ENCODE measurements at regions not wholly inside any gene's neighbourhood (a gene's known extent, or its start where the extent isn't known, plus 50 kb on each side); places are given as distances from the start of the nearest gene placed in this dataset.
A peak's percentile ranks its signal among the peaks of the same experiment; 100 is the strongest.

- Histone ChIP-seq H3K79me2 (ENCODE audit: low read length) (no peaks in the 10 kb centered on the region), H4K20me1 (ENCODE audit: insufficient read depth, low read depth, low read length) (no peaks in the 10 kb centered on the region), H3K9me3 (ENCODE audit: low read length) (no peaks in the 10 kb centered on the region), H3K27me3 (ENCODE audit: low read length) (no peaks in the 10 kb centered on the region), H3K4me2 (ENCODE audit: low read depth, low read length, poor library complexity, severe bottlenecking) (no peak overlapping the region), H3K4me1 (ENCODE audit: low read length) (peaks cover 20% of the 10 kb centered on the region), H3K36me3 (ENCODE audit: insufficient read depth, low read length) (no peaks in the 10 kb centered on the region), H3K9ac (ENCODE audit: low read length) (no peak overlapping the region), H2AFZ (ENCODE audit: low read length) (no peak overlapping the region), H3K9me2 (replicated peaks; ENCODE audit: insufficient read depth, low read length) (no peaks in the 10 kb centered on the region), H3K27ac (ENCODE audit: low read length) (no peak overlapping the region), H3K4me3 (ENCODE audit: low read length) (no peak overlapping the region)
- DNase-seq = no peak
These were observed 76.3 kb downstream of the FOXL3 start for GRCh38 chr7:366161-366803.

DNA sequence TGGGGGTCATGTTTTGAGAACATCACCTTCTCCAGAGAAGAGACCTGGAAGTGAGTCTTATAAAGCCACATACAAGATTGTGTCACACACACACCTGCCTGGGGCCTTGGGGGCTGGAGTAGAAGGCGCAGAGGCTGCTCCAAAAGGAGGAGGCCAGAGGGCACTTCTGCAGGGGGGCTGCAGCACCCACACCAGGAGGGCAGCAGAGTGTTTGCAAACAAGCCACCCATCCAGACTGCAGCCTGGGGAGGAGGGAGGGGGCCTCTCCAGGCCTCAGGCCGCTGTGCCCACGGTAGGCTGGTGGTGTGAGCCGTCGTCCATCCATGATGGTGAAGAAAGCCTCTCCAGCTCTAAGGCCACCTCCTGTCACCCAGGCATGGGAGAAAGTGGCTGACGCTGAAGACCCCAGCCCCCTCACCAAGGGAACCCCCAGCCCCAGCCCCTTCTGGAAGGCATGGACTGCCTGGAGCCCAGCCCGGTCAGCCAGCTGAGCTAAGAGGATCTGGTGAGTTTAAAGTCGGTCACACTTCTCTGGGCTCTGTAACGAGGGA lies 77.5 kb downstream of the FOXL3 start:
- Histone ChIP-seq H3K36me3 (ENCODE audit: insufficient read depth, low read length) (no peaks in the 10 kb centered on the region), H3K79me2 (ENCODE audit: low read length) (no peaks in the 10 kb centered on the region), H4K20me1 (ENCODE audit: insufficient read depth, low read depth, low read length) (no peaks in the 10 kb centered on the region), H3K4me2 (ENCODE audit: low read depth, low read length, poor library complexity, severe bottlenecking) (no peak overlapping the region), H3K4me1 (ENCODE audit: low read length) (peaks cover 20% of the 10 kb centered on the region), H3K27me3 (ENCODE audit: low read length) (no peaks in the 10 kb centered on the region), H3K9me2 (replicated peaks; ENCODE audit: insufficient read depth, low read length) (no peaks in the 10 kb centered on the region), H3K4me3 (ENCODE audit: low read length) (no peak overlapping the region), H3K9ac (ENCODE audit: low read length) (no peak overlapping the region), H3K9me3 (ENCODE audit: low read length) (no peaks in the 10 kb centered on the region), H3K27ac (ENCODE audit: low read length) (no peak overlapping the region), H2AFZ (ENCODE audit: low read length) (no peak overlapping the region)
- no peak for DNase-seq

GRCh38 chr7:368651-369475 lies 78.9 kb downstream of the FOXL3 start:
- no peak overlapping the region for H3K27ac ChIP-seq (ENCODE audit: low read length)
- DNase-seq = no peak
- H4K20me1 ChIP-seq (ENCODE audit: insufficient read depth, low read depth, low read length) = no peaks in the 10 kb centered on the region
- no peaks in the 10 kb centered on the region for H3K9me3 ChIP-seq (ENCODE audit: low read length)
- H3K36me3 ChIP-seq (ENCODE audit: insufficient read depth, low read length) = no peaks in the 10 kb centered on the region
- H3K4me3 ChIP-seq (ENCODE audit: low read length) = no peak overlapping the region
- H2AFZ ChIP-seq (ENCODE audit: low read length) = no peak overlapping the region
- no peaks in the 10 kb centered on the region for H3K79me2 ChIP-seq (ENCODE audit: low read length)
- no peaks in the 10 kb centered on the region for H3K27me3 ChIP-seq (ENCODE audit: low read length)
- H3K4me1 ChIP-seq (ENCODE audit: low read length) = peaks cover 14% of the 10 kb centered on the region
- no peak overlapping the region for H3K4me2 ChIP-seq (ENCODE audit: low read depth, low read length, poor library complexity, severe bottlenecking)
- H3K9ac ChIP-seq (ENCODE audit: low read length) = no peak overlapping the region
- no peaks in the 10 kb centered on the region for H3K9me2 ChIP-seq (replicated peaks; ENCODE audit: insufficient read depth, low read length)

DNA sequence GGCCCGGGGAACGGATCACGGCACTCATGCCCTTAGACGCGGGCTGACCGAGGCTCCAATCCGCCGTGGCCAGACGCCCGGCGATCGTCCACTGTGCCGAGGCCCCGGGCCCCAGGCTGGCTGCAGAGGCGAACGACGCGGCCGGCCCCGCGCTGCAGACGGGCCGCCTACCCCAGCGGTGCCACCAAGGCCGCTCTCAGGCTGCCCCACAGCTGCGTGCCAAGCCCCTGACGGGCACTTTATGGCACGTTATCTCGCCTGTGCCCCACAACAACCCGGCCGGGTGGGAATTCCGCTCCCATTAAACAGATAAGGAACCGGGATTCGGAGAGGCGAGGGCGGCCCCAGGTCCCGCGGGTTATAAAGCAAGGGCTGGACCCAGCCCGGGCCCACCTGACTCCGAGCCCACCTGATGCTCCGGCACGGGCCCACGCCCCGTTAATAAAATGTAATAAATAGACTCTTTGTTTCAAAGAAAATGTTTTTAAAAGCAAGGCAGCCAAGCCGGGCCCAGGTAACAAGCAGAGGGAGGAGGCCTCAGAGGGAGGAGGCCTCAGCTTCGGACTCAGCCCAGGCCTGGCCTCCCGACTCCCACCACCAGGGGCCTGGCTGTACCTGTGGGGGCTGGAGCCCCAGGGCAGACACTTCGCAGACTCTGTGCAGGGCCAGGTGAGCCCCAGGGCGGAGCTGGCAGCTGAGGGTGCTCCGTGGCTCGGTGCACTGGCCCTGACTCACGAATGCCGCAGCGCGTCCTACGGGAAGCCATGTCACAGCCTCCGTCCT lies 79.7 kb downstream of the FOXL3 start:
- Histone ChIP-seq H3K27ac (ENCODE audit: low read length) (no peak overlapping the region), H3K9me2 (replicated peaks; ENCODE audit: insufficient read depth, low read length) (no peaks in the 10 kb centered on the region), H3K4me1 (ENCODE audit: low read length) (peaks cover 14% of the 10 kb centered on the region), H2AFZ (ENCODE audit: low read length) (no peak overlapping the region), H3K9ac (ENCODE audit: low read length) (no peak overlapping the region), H3K4me2 (ENCODE audit: low read depth, low read length, poor library complexity, severe bottlenecking) (no peak overlapping the region), H3K36me3 (ENCODE audit: insufficient read depth, low read length) (no peaks in the 10 kb centered on the region), H3K79me2 (ENCODE audit: low read length) (no peaks in the 10 kb centered on the region), H3K27me3 (ENCODE audit: low read length) (no peaks in the 10 kb centered on the region), H3K4me3 (ENCODE audit: low read length) (no peak overlapping the region), H4K20me1 (ENCODE audit: insufficient read depth, low read depth, low read length) (no peaks in the 10 kb centered on the region), H3K9me3 (ENCODE audit: low read length) (no peaks in the 10 kb centered on the region)
- DNase-seq = no peak

GRCh38 chr7:370259-370625 lies 80.3 kb downstream of the FOXL3 start:
- Histone ChIP-seq H3K4me3 (ENCODE audit: low read length) (no peak overlapping the region), H3K9ac (ENCODE audit: low read length) (no peak overlapping the region), H3K9me3 (ENCODE audit: low read length) (no peaks in the 10 kb centered on the region), H2AFZ (ENCODE audit: low read length) (no peak overlapping the region), H3K4me2 (ENCODE audit: low read depth, low read length, poor library complexity, severe bottlenecking) (no peak overlapping the region), H4K20me1 (ENCODE audit: insufficient read depth, low read depth, low read length) (no peaks in the 10 kb centered on the region), H3K9me2 (replicated peaks; ENCODE audit: insufficient read depth, low read length) (no peaks in the 10 kb centered on the region), H3K36me3 (ENCODE audit: insufficient read depth, low read length) (no peaks in the 10 kb centered on the region), H3K27ac (ENCODE audit: low read length) (no peak overlapping the region), H3K4me1 (ENCODE audit: low read length) (peaks cover 14% of the 10 kb centered on the region), H3K27me3 (ENCODE audit: low read length) (no peaks in the 10 kb centered on the region), H3K79me2 (ENCODE audit: low read length) (no peaks in the 10 kb centered on the region)
- DNase-seq = no peak

DNA sequence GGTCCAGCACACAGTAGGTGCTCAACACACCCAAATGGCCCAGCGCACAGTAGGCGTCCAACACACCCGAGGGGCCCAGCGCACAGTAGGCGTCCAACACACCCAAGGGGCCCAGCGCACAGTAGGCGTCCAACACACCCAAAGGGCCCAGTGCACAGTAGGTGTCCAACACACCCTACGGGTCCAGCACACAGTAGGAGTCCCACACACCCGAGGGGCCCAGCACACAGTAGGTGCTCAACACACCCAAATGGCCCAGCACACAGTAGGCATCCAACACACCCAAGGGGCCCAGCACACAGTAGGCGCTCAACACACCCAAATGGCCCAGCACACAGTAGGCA lies 80.8 kb downstream of the FOXL3 start:
- Histone ChIP-seq H2AFZ (ENCODE audit: low read length) (no peak overlapping the region), H3K9me3 (ENCODE audit: low read length) (no peaks in the 10 kb centered on the region), H3K4me2 (ENCODE audit: low read depth, low read length, poor library complexity, severe bottlenecking) (no peak overlapping the region), H4K20me1 (ENCODE audit: insufficient read depth, low read depth, low read length) (no peaks in the 10 kb centered on the region), H3K79me2 (ENCODE audit: low read length) (no peaks in the 10 kb centered on the region), H3K9ac (ENCODE audit: low read length) (no peak overlapping the region), H3K4me1 (ENCODE audit: low read length) (peaks cover 14% of the 10 kb centered on the region), H3K27ac (ENCODE audit: low read length) (no peak overlapping the region), H3K9me2 (replicated peaks; ENCODE audit: insufficient read depth, low read length) (no peaks in the 10 kb centered on the region), H3K27me3 (ENCODE audit: low read length) (no peaks in the 10 kb centered on the region), H3K36me3 (ENCODE audit: insufficient read depth, low read length) (no peaks in the 10 kb centered on the region), H3K4me3 (ENCODE audit: low read length) (no peak overlapping the region)
- no peak for DNase-seq

DNA sequence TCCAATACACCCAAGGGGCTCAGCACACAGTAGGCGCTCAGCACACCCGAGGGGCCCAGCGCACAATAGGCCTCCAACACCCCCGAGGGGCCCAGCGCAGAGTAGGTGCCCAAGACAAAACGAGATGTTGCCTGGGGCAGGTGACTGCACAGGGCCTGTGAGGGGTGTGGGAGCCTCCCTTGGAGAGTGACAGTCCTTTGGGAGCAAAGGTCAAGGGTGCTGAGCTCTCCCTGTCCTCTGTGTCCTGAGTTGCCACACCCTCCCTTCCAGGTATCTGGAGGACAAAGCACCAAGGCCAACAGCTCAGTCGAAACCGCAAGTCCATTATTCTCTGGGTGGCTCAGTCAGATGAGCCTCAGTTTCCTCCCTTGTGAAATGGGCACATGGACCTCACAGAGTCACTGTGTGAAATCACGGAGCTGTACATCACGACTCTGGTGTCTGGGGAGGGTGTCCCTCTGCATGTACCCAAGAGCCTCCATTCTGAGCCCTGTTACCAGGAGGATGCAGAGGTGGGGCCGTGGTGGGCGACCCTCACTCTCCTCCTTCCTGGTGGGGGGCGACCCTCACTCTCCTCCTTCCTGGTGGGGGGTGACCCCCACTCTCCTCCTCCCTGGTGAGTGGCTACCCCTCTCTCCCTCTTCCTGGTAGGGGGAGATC lies 81.3 kb downstream of the FOXL3 start:
- H3K4me1 ChIP-seq (ENCODE audit: low read length) = peaks cover 11% of the 10 kb centered on the region
- H3K27ac ChIP-seq (ENCODE audit: low read length) = no peak overlapping the region
- no peaks in the 10 kb centered on the region for H3K36me3 ChIP-seq (ENCODE audit: insufficient read depth, low read length)
- H3K9me3 ChIP-seq (ENCODE audit: low read length) = no peaks in the 10 kb centered on the region
- H3K79me2 ChIP-seq (ENCODE audit: low read length) = no peaks in the 10 kb centered on the region
- no peak overlapping the region for H3K4me2 ChIP-seq (ENCODE audit: low read depth, low read length, poor library complexity, severe bottlenecking)
- peak; percentile 42 for DNase-seq
- no peaks in the 10 kb centered on the region for H3K27me3 ChIP-seq (ENCODE audit: low read length)
- H3K9ac ChIP-seq (ENCODE audit: low read length) = no peak overlapping the region
- no peak overlapping the region for H3K4me3 ChIP-seq (ENCODE audit: low read length)
- no peak overlapping the region for H2AFZ ChIP-seq (ENCODE audit: low read length)
- no peaks in the 10 kb centered on the region for H3K9me2 ChIP-seq (replicated peaks; ENCODE audit: insufficient read depth, low read length)
- H4K20me1 ChIP-seq (ENCODE audit: insufficient read depth, low read depth, low read length) = no peaks in the 10 kb centered on the region
